NAMALWA (cell line): ENCODE measurements at regions not wholly inside any gene's neighbourhood (a gene's known extent, or its start where the extent isn't known, plus 50 kb on each side); places are given as distances from the start of the nearest gene placed in this dataset.
"Not testable (repeated sequence)": the region's sequence is repeated elsewhere in the genome, so short reads cannot be mapped to it uniquely, and the experiment has no call there.

Experiments
- DNase-seq: peaks from one replicate; pipeline ENCODE4 v3.0.0-alpha.2; 2015; ENCODE audit warnings: low spot score

- DNase-seq: no peak
These were observed 205.5 kb downstream of the EMX2 start for GRCh38 chr10:117748058-117748457.

- no peak for DNase-seq
These were observed 208.1 kb downstream of the EMX2 start for GRCh38 chr10:117750616-117751015.

- no peak for DNase-seq
These were observed 208.7 kb downstream of the EMX2 start for GRCh38 chr10:117751259-117751658.

- DNase-seq: no peak
These were observed 209.6 kb downstream of the EMX2 start for GRCh38 chr10:117752103-117752502.

- no peak for DNase-seq
These were observed 212.5 kb downstream of the EMX2 start for GRCh38 chr10:117754770-117755658.

- DNase-seq: no peak
These were observed 213.1 kb downstream of the EMX2 start for GRCh38 chr10:117755659-117756014.

- no peak for DNase-seq
These were observed 214.7 kb downstream of the EMX2 start for GRCh38 chr10:117757086-117757720.

- no peak for DNase-seq
These were observed 216.7 kb downstream of the EMX2 start for GRCh38 chr10:117759266-117759665.

GRCh38 chr10:117761695-117762094 lies 219.1 kb downstream of the EMX2 start:
- DNase-seq: no peak

- no peak for DNase-seq
These were observed 219.7 kb downstream of the EMX2 start for GRCh38 chr10:117762126-117762818.

- DNase-seq: no peak
These were observed 220.2 kb downstream of the EMX2 start for GRCh38 chr10:117762819-117763172.

GRCh38 chr10:117763528-117763927 lies 221.0 kb downstream of the EMX2 start:
- DNase-seq: no peak

GRCh38 chr10:117768333-117769042 lies 225.9 kb downstream of the EMX2 start:
- no peak for DNase-seq

GRCh38 chr10:117775526-117775925 lies 233.0 kb downstream of the EMX2 start:
- DNase-seq: no peak

GRCh38 chr10:117777222-117777621 lies 234.7 kb downstream of the EMX2 start:
- DNase-seq: not testable (repeated sequence)

GRCh38 chr10:117778241-117778640 lies 235.7 kb downstream of the EMX2 start:
- no peak for DNase-seq

- no peak for DNase-seq
These were observed 237.9 kb downstream of the EMX2 start for GRCh38 chr10:117780411-117780810.

GRCh38 chr10:117781216-117781831 lies 238.8 kb downstream of the EMX2 start:
- DNase-seq: no peak

GRCh38 chr10:117782276-117782675 lies 239.7 kb downstream of the EMX2 start:
- DNase-seq: no peak

- DNase-seq: no peak
These were observed 241.3 kb downstream of the EMX2 start for GRCh38 chr10:117783698-117784395.

GRCh38 chr10:117784776-117785175 lies 242.2 kb downstream of the EMX2 start:
- no peak for DNase-seq
